ENCODE measurements at regions not wholly inside any gene's neighbourhood (a gene's known extent, or its start where the extent isn't known, plus 50 kb on each side); places are given as distances from the start of the nearest gene placed in this dataset.
A peak's percentile ranks its signal among the peaks of the same experiment; 100 is the strongest.

GRCh38 chr19:13646758-13647157 is 117.6 kb upstream of the MRI1 start:
- intact Hi-C loops (cut with DNase I, micrococcal nuclease): no loop called here
- ChIA-PET POLR2A (interaction anchor here (0.6 to 1.6 kb wide), 2 partner anchors 11 to 33 kb away, joined by 3 read pairs; no protein-coding TSS in a partner anchor), CTCF (no interaction called here)
- Mint-ChIP-seq H3K4me1 (ENCODE audit: low read depth) (no peaks in the 10 kb centered on the region), H3K27ac (no peak overlapping the region), H3K27me3 (peaks cover 18% of the 10 kb centered on the region), H3K36me3 (ENCODE audit: low read depth) (no peaks in the 10 kb centered on the region), H3K9me3 (no peaks in the 10 kb centered on the region), H3K4me3 (no peak overlapping the region)
- Histone ChIP-seq H3K36me3 (ENCODE audit: insufficient read depth, low read length) (no peaks in the 10 kb centered on the region), H3K27ac (ENCODE audit: low read depth in 1 of 2, low read length in 2 of 2) (no peak overlapping the region), H3K4me1 (ENCODE audit: insufficient read depth, low read length) (no peaks in the 10 kb centered on the region), H3K9me3 (ENCODE audit: control insufficient read depth in 1 of 2, insufficient read depth in 1 of 2, low read length in 2 of 2) (no peaks in the 10 kb centered on the region), H3K4me3 (ENCODE audit: low read length) (no peak overlapping the region), H3K27me3 (ENCODE audit: control insufficient read depth in 1 of 2, insufficient read depth in 2 of 2, low read length in 2 of 2) (no peaks in the 10 kb centered on the region)
- TF ChIP-seq CTCF (IDR thresholded peaks at IDR 0.05): no peak
- ATAC-seq (ENCODE audit: poor library complexity) (no peak), DNase-seq (peak in 3 of 14 experiments; percentile 19 to 46 (median 21))

- no peaks in the 10 kb centered on the region for H3K4me1 Mint-ChIP-seq (ENCODE audit: low read depth)
- peaks cover under 1% of the 10 kb centered on the region for H3K9me3 Mint-ChIP-seq
Measured at GRCh38 chr19:13644645-13645044, 119.7 kb upstream of the MRI1 start.

GRCh38 chr19:13640611-13641010 is 123.7 kb upstream of the MRI1 start:
- ATAC-seq (ENCODE audit: poor library complexity) (no peak), DNase-seq (no peak)
- H3K36me3 Mint-ChIP-seq (ENCODE audit: low read depth): no peaks in the 10 kb centered on the region
- Histone ChIP-seq H3K27ac (ENCODE audit: low read depth in 1 of 2, low read length in 2 of 2) (no peak overlapping the region), H3K9me3 (ENCODE audit: control insufficient read depth in 1 of 2, insufficient read depth in 1 of 2, low read length in 2 of 2) (peaks cover 0 to 5% of the 10 kb centered on the region in 2 experiments), H3K27me3 (ENCODE audit: control insufficient read depth in 1 of 2, insufficient read depth in 2 of 2, low read length in 2 of 2) (peaks cover 0 to 5% of the 10 kb centered on the region in 2 experiments), H3K4me3 (ENCODE audit: low read length) (no peak overlapping the region), H3K4me1 (ENCODE audit: insufficient read depth, low read length) (no peaks in the 10 kb centered on the region), H3K36me3 (ENCODE audit: insufficient read depth, low read length) (no peaks in the 10 kb centered on the region)
- no peaks in the 10 kb centered on the region for H3K4me1 Mint-ChIP-seq (ENCODE audit: low read depth)
- TF ChIP-seq CTCF (IDR thresholded peaks at IDR 0.05): no peak
- peaks cover 47% of the 10 kb centered on the region for H3K27me3 Mint-ChIP-seq
- ChIA-PET CTCF (interaction anchor here (0.6 kb wide), 1 partner anchor 80 kb away, joined by 3 read pairs; no protein-coding TSS in a partner anchor), POLR2A (no interaction called here)
- intact Hi-C loops (cut with DNase I, micrococcal nuclease): no loop called here
- no peak overlapping the region for H3K27ac Mint-ChIP-seq
- H3K4me3 Mint-ChIP-seq: no peak overlapping the region
- H3K9me3 Mint-ChIP-seq: peaks cover 7% of the 10 kb centered on the region

More at GRCh38 chr19:13644645-13645044, 119.7 kb upstream of the MRI1 start:
- no peaks in the 10 kb centered on the region for H3K9me3 ChIP-seq (ENCODE audit: control insufficient read depth in 1 of 2, insufficient read depth in 1 of 2, low read length in 2 of 2)
- ChIA-PET POLR2A (no interaction called here), CTCF (no interaction called here)
- no peaks in the 10 kb centered on the region for H3K36me3 ChIP-seq (ENCODE audit: insufficient read depth, low read length)
- Mint-ChIP-seq H3K36me3 (ENCODE audit: low read depth) (no peaks in the 10 kb centered on the region), H3K27ac (no peak overlapping the region), H3K4me3 (no peak overlapping the region), H3K27me3 (peaks cover 30% of the 10 kb centered on the region)
- H3K4me1 ChIP-seq (ENCODE audit: insufficient read depth, low read length): no peaks in the 10 kb centered on the region
- no peaks in the 10 kb centered on the region for H3K27me3 ChIP-seq (ENCODE audit: control insufficient read depth in 1 of 2, insufficient read depth in 2 of 2, low read length in 2 of 2)
- H3K4me3 ChIP-seq (ENCODE audit: low read length): no peak overlapping the region
- TF ChIP-seq CTCF (IDR thresholded peaks at IDR 0.05): no peak
- DNase-seq: no peak
- intact Hi-C loops (cut with DNase I, micrococcal nuclease): no loop called here
- H3K27ac ChIP-seq (ENCODE audit: low read depth in 1 of 2, low read length in 2 of 2): no peak overlapping the region
- ATAC-seq (ENCODE audit: poor library complexity): no peak
